GM12892 (cell line): ENCODE measurements at regions not wholly inside any gene's neighbourhood (a gene's known extent, or its start where the extent isn't known, plus 50 kb on each side); places are given as distances from the start of the nearest gene placed in this dataset.

ENCODE experiments used
- DNase-seq: peaks from one replicate; pipeline ENCODE4 v3.0.0; 2011; ENCODE audit not compliant: insufficient read length
- FAIRE-seq: peaks from 2 replicates; lab custom pipeline; 2011; peaks lifted over from hg19 to GRCh38; lab: Jason Lieb, UNC
- POLR2A ChIP-seq: IDR thresholded peaks from 2 replicates; pipeline ENCODE4 v1.6.1; 2011; ENCODE audit warnings: low read depth, low read length, control low read depth
- POLR2AphosphoS5 ChIP-seq: IDR thresholded peaks from 2 replicates; pipeline ENCODE4 v1.6.1; 2011; ENCODE audit warnings: low read depth, low read length, control low read depth
- TAF1 ChIP-seq: IDR thresholded peaks from 2 replicates; pipeline ENCODE4 v1.6.1; 2011; ENCODE audit warnings: low read depth, mild to moderate bottlenecking, control low read depth, low read length, borderline replicate concordance

DNA sequence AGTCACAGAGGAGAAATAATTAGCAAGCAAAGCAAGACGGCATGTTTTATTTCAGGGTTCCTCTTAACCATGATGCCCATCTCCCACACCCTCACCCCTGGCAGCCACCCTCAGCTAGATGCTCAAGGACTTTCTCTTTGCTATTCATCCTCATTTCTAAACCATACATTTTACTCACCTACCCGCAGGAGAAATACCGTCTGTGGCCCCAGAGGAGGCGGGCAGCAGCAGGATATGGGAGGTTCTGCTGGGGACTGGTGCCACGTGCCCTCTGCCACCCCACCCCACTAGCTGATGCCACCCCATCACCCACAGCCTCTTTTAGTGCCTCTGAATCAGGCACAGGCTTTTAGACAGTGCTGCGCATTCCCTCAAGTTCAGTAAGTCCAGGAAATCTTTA is 168.7 kb upstream of the ITGB1 start:
- DNase-seq = no peak
- TF ChIP-seq TAF1 (no peak), POLR2AphosphoS5 (no peak), POLR2A (no peak)
- FAIRE-seq = no peak

DNA sequence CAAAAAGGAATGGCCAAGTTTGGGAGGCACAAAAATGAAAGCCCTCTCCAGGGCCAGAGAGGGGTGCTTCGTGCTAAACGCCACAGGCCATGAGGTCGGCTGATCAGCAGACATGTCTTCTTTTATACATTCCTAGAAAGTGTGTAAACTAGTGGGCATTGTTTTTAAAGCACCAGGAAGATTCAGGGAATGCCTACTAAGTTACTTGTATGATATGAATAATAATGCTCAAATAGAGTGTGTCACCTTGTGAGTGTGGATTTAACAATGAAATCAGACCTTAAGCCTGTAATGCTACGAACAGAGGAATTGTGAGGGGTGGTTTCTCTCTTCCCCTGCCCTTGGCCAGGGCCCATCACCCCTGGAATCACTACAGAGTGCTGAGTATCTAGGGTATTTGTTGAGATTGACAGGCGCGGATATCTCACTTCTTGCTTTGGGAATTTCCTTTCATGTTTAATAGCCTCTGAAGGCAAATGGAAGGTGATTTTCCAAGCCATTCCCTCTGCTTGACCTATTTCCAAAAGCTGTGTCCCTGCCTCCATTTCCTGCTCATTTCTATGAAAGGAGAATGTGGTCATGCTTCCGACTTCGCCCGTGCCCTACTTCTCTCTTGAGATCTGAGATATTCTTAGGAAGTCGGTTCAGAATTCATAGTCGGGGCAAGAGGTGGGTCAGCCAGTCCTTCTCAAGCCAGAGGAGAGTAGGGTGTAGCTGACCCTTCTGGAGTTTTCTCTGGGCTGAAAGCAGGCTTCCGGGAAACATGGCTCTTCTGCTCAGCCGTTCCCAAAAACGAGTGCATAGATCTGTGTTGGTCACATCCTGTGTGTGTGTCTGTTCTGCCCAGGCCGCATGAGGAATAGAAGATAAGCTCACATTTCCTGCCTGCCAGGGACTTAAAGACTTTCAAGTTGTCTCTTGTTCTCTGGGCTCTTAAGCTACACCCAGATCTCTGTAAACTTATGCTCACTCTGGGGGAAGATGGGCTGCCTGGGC is 167.8 kb upstream of the ITGB1 start:
- no peak for DNase-seq
- TF ChIP-seq TAF1 = no peak
- TF ChIP-seq POLR2AphosphoS5 = no peak
- TF ChIP-seq POLR2A = no peak
- no peak for FAIRE-seq

GRCh38 chr10:33125111-33125510 is 167.1 kb upstream of the ITGB1 start:
- FAIRE-seq (no peak), DNase-seq (no peak)
- no peak for TF ChIP-seq TAF1

DNA sequence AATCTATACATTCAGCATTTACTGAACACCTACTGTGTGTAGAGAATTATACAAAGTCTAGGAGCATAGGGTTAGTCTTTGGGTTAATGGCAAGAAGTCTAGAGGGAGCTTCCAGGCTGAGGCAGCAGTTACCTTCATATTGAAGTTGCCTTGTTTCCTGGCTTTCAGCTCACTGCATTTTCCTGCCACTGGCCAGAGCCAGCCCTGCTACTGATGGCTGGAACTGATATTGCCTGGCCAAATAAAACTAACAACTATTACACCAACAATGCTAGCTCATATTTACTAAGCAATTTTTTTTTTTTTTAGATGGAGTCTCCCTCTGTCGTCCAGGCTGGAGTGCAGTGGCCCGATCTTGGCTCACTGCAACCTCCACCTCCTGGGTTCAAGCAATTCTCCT is 165.7 kb upstream of the ITGB1 start:
- FAIRE-seq (no peak), DNase-seq (no peak)
- TF ChIP-seq POLR2AphosphoS5 (no peak), TAF1 (no peak), POLR2A (no peak)

DNA sequence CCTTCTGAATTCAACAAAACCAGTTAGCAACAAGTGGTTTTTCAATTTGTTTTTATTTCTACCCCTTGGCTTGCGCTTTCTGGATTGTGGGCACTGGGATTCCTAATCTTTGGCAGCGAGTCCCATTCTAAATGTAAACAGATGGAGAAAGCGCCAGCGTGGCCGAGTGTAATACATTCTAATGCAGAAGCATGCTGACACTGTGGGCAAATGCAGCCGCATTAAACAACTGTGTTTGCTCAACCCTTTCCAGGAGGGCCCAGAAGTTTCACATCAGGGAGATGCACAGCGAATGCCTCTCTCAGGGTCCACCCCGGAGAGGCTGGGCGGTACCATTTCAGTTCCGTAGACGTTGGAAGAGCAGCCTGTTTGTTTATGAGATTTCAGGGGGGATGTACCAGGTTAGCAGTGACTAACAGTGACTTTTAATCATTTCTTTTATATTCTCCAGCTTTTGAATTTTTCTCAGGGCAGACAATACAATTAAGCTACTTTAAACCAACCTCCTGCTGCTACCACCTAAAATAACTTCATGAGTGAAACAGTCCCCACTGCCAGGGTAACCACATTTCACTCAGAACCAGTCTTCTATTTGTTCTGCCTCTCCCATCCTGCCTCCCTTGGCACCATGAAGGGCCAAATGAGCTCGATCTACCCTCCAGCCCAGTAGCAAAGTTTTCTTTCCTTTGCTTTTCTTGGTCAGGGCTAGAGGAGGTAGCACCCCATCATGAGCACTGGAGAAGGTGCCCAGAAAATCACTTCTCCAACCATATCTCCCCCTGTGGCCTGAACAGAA is 164.2 kb upstream of the ITGB1 start:
- no peak for FAIRE-seq
- TF ChIP-seq POLR2A (no peak), POLR2AphosphoS5 (no peak), TAF1 (no peak)
- DNase-seq = no peak

- DNase-seq (no peak), FAIRE-seq (no peak)
- TF ChIP-seq TAF1 = no peak
- TF ChIP-seq POLR2AphosphoS5 = no peak
- no peak for TF ChIP-seq POLR2A
These were observed 162.7 kb upstream of the ITGB1 start for GRCh38 chr10:33120700-33121099.

DNA sequence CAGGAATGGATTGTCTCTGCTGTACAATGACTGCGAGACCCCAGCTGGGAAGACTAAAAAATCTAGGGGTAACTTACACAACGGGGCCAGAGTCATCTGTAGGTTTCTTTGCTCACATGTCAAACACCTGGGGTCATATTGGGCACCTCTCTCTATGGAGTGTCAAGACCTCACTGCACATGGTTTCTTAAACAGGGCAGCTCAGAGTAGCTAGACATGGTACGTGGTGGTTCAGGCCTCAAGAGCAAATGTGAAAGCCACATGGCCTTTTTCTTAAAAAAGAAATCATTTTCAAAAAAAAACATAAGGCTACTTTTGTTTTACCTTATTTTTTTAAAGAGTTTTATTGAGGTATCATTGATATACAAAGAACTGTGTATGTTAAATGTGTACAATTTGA is 162.2 kb upstream of the ITGB1 start:
- TF ChIP-seq POLR2A (no peak), TAF1 (no peak), POLR2AphosphoS5 (no peak)
- DNase-seq (no peak), FAIRE-seq (no peak)

DNA sequence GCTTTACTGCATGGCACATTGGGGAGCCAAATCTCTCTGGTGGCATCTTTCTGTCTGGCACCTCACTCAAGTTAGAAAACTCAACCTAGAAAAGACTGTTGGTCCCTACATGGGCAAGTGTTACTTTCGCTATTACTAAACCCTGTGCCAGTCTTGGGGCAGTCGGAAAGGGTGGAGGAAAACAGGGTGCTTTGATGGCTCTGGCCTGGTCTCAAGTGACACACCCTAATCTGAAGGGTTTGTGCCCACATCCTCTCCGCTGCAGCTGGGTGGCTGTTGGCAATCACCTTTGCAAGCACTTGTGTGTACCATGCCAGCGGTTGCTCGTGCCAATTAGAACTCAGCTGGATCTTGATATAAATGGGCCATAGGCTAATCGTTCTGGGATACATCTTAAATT is 159.8 kb upstream of the ITGB1 start:
- TF ChIP-seq TAF1 (no peak), POLR2AphosphoS5 (no peak), POLR2A (no peak)
- FAIRE-seq (no peak), DNase-seq (no peak)

DNA sequence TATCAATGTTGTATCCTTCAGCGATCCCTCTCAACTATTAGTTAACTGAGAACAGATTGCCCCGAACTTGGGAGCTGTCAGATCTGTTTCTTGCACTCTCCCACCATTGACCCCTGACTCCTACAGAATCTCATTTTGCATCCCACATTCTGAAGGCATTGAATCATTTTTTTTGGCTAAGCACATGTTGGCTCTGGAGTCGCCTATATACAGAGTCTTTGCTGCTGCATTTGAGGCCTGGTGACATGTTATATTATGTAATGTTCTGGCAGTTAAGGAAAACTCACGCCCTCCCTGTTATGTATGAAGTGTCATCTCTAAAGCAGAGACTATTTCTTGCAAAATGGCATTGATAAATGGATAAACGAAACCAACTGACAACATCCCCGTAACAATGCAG is 159.2 kb upstream of the ITGB1 start:
- DNase-seq (no peak), FAIRE-seq (no peak)
- TF ChIP-seq TAF1 = no peak
- TF ChIP-seq POLR2AphosphoS5 = no peak
- no peak for TF ChIP-seq POLR2A

DNA sequence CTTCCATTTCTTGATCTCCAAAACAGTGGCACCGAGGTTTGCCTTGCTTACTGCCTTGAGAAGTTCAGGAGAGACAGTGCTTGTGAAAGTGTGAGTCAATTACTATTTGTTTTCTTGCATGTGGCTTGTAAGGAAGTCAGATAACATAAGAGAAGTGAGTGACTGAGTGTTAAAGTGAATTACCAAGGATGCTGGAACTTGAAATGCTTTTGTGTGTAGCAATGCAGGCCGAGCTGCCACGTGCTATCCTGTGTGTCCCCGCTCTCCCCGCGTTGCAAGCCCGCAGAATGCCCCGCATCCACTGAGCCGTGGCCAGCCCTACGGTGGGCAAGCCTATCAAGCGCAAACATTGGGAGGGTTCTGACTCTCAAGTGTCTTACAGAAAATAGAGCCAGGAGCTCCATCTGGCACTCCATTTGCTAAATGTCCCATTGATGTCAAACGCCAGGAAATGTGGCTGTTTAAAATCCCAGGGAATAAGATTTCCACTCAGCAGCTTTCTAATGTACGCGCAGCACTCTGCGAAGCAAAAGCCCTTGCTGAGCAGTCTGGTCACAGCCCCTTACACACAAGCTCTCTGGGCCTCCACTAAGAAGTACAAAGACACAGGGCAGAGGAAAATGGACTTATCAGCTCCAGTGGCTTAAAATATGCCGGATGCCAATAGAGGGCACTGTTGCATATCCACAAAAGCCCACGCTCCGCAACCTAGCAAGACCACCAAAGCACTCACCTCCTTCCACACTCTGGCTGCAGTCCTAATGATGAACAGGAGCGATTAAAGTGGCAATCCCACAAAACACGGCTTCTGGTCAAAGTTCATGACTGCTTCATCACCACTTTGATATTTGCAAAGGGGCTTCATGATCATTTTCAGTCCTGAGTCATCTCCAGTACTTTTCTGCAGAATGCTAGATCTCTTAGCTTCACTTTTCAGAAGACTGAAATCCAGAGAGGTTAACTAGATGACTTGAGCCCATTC is 158.0 kb upstream of the ITGB1 start:
- TF ChIP-seq TAF1 (no peak), POLR2AphosphoS5 (no peak), POLR2A (no peak)
- FAIRE-seq (no peak), DNase-seq (no peak)

- no peak for FAIRE-seq
- no peak for DNase-seq
- TF ChIP-seq POLR2A (no peak), TAF1 (no peak), POLR2AphosphoS5 (no peak)
These were observed 156.5 kb upstream of the ITGB1 start for GRCh38 chr10:33114451-33114952.
